ENCODE measurements at regions not wholly inside any gene's neighbourhood (a gene's known extent, or its start where the extent isn't known, plus 50 kb on each side); places are given as distances from the start of the nearest gene placed in this dataset.

DNA sequence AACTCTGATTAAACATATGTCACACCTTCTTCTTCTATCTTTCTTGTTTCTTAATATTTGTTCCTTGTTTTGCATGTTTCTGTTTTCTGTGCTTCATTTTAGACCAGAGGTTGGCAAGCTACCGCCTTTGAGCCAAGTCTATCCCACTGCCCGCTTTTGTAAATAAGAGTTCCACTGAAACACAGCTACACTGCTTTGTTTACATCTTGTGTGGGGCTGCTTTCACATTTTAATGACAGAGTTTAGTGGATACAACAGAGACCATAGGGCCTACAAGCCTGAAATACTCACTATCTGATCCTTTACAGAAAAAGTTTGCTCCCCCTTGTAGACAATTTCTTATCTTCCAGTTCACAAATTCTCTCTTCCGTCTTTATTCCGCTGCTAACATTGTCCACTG, 109.4 kb upstream of the SPACA1 start:
- Histone ChIP-seq H3K4me3 (no peak overlapping the region), H3F3A (ENCODE audit: insufficient read depth, low read depth) (no peaks in the 10 kb centered on the region), H3K9me2 (ENCODE audit: insufficient read depth) (no peaks in the 10 kb centered on the region), H3K4me1 (replicated peaks; ENCODE audit: insufficient read depth) (no peaks in the 10 kb centered on the region), H2AFZ (no peak overlapping the region), H3K36me3 (ENCODE audit: low read depth) (no peaks in the 10 kb centered on the region), H3K79me2 (ENCODE audit: low read depth) (no peaks in the 10 kb centered on the region), H3K27me3 (ENCODE audit: insufficient read depth, low read depth) (no peaks in the 10 kb centered on the region), H3K9me3 (ENCODE audit: insufficient read depth, low read depth) (no peaks in the 10 kb centered on the region), H3K27ac (no peak overlapping the region), H3K4me2 (no peak overlapping the region), H4K20me1 (ENCODE audit: insufficient read depth) (no peaks in the 10 kb centered on the region)
- intact Hi-C loops (cut with micrococcal nuclease; ENCODE audit: unreplicated experiment), result no loop called here
- TF ChIP-seq EZH2 (IDR thresholded peaks at IDR 0.05; ENCODE audit: low read depth), result no peak
- TF ChIP-seq, protein P1, sequence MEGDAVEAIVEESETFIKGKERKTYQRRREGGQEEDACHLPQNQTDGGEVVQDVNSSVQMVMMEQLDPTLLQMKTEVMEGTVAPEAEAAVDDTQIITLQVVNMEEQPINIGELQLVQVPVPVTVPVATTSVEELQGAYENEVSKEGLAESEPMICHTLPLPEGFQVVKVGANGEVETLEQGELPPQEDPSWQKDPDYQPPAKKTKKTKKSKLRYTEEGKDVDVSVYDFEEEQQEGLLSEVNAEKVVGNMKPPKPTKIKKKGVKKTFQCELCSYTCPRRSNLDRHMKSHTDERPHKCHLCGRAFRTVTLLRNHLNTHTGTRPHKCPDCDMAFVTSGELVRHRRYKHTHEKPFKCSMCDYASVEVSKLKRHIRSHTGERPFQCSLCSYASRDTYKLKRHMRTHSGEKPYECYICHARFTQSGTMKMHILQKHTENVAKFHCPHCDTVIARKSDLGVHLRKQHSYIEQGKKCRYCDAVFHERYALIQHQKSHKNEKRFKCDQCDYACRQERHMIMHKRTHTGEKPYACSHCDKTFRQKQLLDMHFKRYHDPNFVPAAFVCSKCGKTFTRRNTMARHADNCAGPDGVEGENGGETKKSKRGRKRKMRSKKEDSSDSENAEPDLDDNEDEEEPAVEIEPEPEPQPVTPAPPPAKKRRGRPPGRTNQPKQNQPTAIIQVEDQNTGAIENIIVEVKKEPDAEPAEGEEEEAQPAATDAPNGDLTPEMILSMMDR (conservative IDR thresholded peaks at IDR 0.05), result no peak
- no TSS peak for BruUV-seq (replicated peaks)
- ChIA-PET POLR2A (ENCODE audit: unreplicated experiment) (interaction anchor here (0.6 kb wide), 1 partner anchor 662 kb away, joined by 7 read pairs; no protein-coding TSS in a partner anchor), CTCF (no interaction called here)
- no peak for DNase-seq

DNA sequence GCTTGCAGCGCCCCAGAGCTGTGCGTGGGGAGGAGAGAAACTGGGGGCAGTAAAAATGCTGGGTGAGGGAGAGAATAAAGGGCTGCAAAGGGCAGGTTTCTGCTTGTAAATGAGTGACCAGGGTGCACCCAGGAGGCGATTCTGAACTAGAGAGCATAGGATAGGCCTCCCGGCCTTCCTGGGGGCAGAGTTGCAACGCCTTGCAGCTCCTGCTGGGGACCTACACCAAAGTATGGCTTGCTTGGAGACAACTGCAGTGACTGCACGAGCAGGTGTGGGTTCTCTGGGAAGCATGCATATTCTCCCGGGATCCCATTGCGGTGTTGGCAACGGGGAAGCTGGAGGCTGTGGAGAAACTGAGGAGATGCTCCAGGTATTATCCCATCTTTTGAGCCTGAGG, 111.6 kb upstream of the SPACA1 start:
- ChIA-PET CTCF (no interaction called here), POLR2A (ENCODE audit: unreplicated experiment) (no interaction called here)
- Histone ChIP-seq H3K4me3 (no peak overlapping the region), H3K27ac (no peak overlapping the region), H3F3A (ENCODE audit: insufficient read depth, low read depth) (no peaks in the 10 kb centered on the region), H3K27me3 (ENCODE audit: insufficient read depth, low read depth) (no peaks in the 10 kb centered on the region), H3K36me3 (ENCODE audit: low read depth) (no peaks in the 10 kb centered on the region), H3K9me3 (ENCODE audit: insufficient read depth, low read depth) (no peaks in the 10 kb centered on the region), H3K4me1 (replicated peaks; ENCODE audit: insufficient read depth) (no peaks in the 10 kb centered on the region), H3K4me2 (no peak overlapping the region), H4K20me1 (ENCODE audit: insufficient read depth) (no peaks in the 10 kb centered on the region), H2AFZ (no peak overlapping the region), H3K9me2 (ENCODE audit: insufficient read depth) (no peaks in the 10 kb centered on the region), H3K79me2 (ENCODE audit: low read depth) (no peaks in the 10 kb centered on the region)
- BruUV-seq (replicated peaks), result no TSS peak
- intact Hi-C loops (cut with micrococcal nuclease; ENCODE audit: unreplicated experiment), result no loop called here
- no peak for DNase-seq
- TF ChIP-seq, protein P1 (conservative IDR thresholded peaks at IDR 0.05), result no peak
- no peak for TF ChIP-seq EZH2 (IDR thresholded peaks at IDR 0.05; ENCODE audit: low read depth)

DNA sequence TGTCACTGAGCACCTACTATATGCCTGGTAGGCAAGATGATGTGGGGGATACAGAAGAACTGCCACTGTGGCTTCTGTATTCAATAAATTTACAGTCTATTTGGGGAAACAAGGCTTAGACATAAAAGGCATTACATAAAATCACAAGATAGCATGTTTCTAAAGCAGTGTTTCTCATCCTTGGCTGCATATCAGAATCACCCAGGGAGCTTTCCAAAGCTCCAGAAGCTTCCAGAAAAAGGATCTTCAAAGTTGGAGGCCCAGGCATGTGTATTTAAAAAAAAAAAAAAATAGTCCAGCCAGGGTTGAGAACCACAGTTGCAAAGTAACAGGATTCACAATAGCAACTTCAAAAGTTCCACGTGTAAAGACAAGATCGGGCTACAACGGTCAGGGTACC, 112.4 kb upstream of the SPACA1 start:
- BruUV-seq (replicated peaks), result no TSS peak
- Histone ChIP-seq H2AFZ (no peak overlapping the region), H3K9me2 (ENCODE audit: insufficient read depth) (no peaks in the 10 kb centered on the region), H3K9me3 (ENCODE audit: insufficient read depth, low read depth) (no peaks in the 10 kb centered on the region), H3K79me2 (ENCODE audit: low read depth) (no peaks in the 10 kb centered on the region), H3K4me3 (no peak overlapping the region), H3K27me3 (ENCODE audit: insufficient read depth, low read depth) (no peaks in the 10 kb centered on the region), H3K36me3 (ENCODE audit: low read depth) (no peaks in the 10 kb centered on the region), H3K4me1 (replicated peaks; ENCODE audit: insufficient read depth) (no peaks in the 10 kb centered on the region), H4K20me1 (ENCODE audit: insufficient read depth) (no peaks in the 10 kb centered on the region), H3K4me2 (no peak overlapping the region), H3K27ac (no peak overlapping the region), H3F3A (ENCODE audit: insufficient read depth, low read depth) (no peaks in the 10 kb centered on the region)
- TF ChIP-seq, protein P1 (conservative IDR thresholded peaks at IDR 0.05), result no peak
- no peak for TF ChIP-seq EZH2 (IDR thresholded peaks at IDR 0.05; ENCODE audit: low read depth)
- no peak for DNase-seq
- intact Hi-C loops (cut with micrococcal nuclease; ENCODE audit: unreplicated experiment), result no loop called here
- ChIA-PET CTCF (no interaction called here), POLR2A (ENCODE audit: unreplicated experiment) (no interaction called here)
